ENCODE measurements at regions not wholly inside any gene's neighbourhood (a gene's known extent, or its start where the extent isn't known, plus 50 kb on each side); places are given as distances from the start of the nearest gene placed in this dataset.

GRCh38 chr11:134575504-134576230, 163.6 kb upstream of the B3GAT1 start:
- DNase-seq (ENCODE audit: low read depth), result no peak

- no peak for DNase-seq (ENCODE audit: low read depth)
Observed at GRCh38 chr11:134574947-134575346, 162.9 kb upstream of the B3GAT1 start.

GRCh38 chr11:134574425-134574824, 162.4 kb upstream of the B3GAT1 start:
- DNase-seq (ENCODE audit: low read depth), result no peak

- DNase-seq (ENCODE audit: low read depth), result no peak
Observed at GRCh38 chr11:134573857-134574256, 161.8 kb upstream of the B3GAT1 start.

GRCh38 chr11:134572741-134573675, 161.0 kb upstream of the B3GAT1 start:
- DNase-seq (ENCODE audit: low read depth), result no peak

GRCh38 chr11:134571301-134571700, 159.3 kb upstream of the B3GAT1 start:
- no peak for DNase-seq (ENCODE audit: low read depth)

- DNase-seq (ENCODE audit: low read depth), result no peak
Observed at GRCh38 chr11:134569195-134569594, 157.2 kb upstream of the B3GAT1 start.

- no peak for DNase-seq (ENCODE audit: low read depth)
Observed at GRCh38 chr11:134566311-134566710, 154.3 kb upstream of the B3GAT1 start.

- DNase-seq (ENCODE audit: low read depth), result no peak
Observed at GRCh38 chr11:134565343-134565891, 153.4 kb upstream of the B3GAT1 start.

GRCh38 chr11:134564472-134565200, 152.6 kb upstream of the B3GAT1 start:
- no peak for DNase-seq (ENCODE audit: low read depth)

- DNase-seq (ENCODE audit: low read depth), result no peak
Observed at GRCh38 chr11:134562941-134563471, 151.0 kb upstream of the B3GAT1 start.

GRCh38 chr11:134562196-134562595, 150.2 kb upstream of the B3GAT1 start:
- no peak for DNase-seq (ENCODE audit: low read depth)

GRCh38 chr11:134561331-134561720, 149.3 kb upstream of the B3GAT1 start:
- no peak for DNase-seq (ENCODE audit: low read depth)

- no peak for DNase-seq (ENCODE audit: low read depth)
Observed at GRCh38 chr11:134560566-134561330, 148.7 kb upstream of the B3GAT1 start.

GRCh38 chr11:134560066-134560465, 148.0 kb upstream of the B3GAT1 start:
- no peak for DNase-seq (ENCODE audit: low read depth)

- DNase-seq (ENCODE audit: low read depth), result no peak
Observed at GRCh38 chr11:134559602-134559962, 147.5 kb upstream of the B3GAT1 start.

GRCh38 chr11:134558916-134559601, 147.0 kb upstream of the B3GAT1 start:
- DNase-seq (ENCODE audit: low read depth), result no peak

- DNase-seq (ENCODE audit: low read depth), result no peak
Observed at GRCh38 chr11:134558258-134558835, 146.3 kb upstream of the B3GAT1 start.

GRCh38 chr11:134557571-134558257, 145.7 kb upstream of the B3GAT1 start:
- no peak for DNase-seq (ENCODE audit: low read depth)

GRCh38 chr11:134556186-134556585, 144.1 kb upstream of the B3GAT1 start:
- no peak for DNase-seq (ENCODE audit: low read depth)
